ENCODE measurements at regions not wholly inside any gene's neighbourhood (a gene's known extent, or its start where the extent isn't known, plus 50 kb on each side); places are given as distances from the start of the nearest gene placed in this dataset.

DNA sequence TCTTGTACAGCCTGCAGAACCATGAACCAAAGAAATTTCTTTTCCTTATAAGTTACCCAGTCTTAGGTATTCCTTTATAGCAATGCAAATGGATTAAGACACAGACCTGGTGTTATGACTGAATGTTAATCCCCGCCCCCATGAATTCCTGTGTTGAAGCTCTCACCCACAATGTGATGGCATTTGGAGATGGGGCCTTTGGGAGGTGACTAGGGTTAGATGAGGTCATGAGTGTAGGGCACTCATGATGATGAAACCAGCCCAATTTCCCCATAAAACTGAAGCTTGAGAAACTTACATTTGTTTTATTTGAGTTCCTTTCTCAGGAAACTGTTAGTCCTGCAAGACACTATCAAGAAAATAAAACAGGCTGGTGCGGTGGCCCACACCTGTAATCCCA lies 115.8 kb upstream of the THY1 start:
- Histone ChIP-seq H3K4me1 (no peaks in the 10 kb centered on the region), H3K36me3 (no peaks in the 10 kb centered on the region), H3K27ac (no peak overlapping the region), H3K4me3 (no peak overlapping the region), H3K9me3 (no peaks in the 10 kb centered on the region), H3K27me3 (no peaks in the 10 kb centered on the region)
- intact Hi-C loops (cut with DNase I): no loop called here
- ATAC-seq: no peak
- TF ChIP-seq CTCF (IDR thresholded peaks at IDR 0.05): no peak
- no peak for FAIRE-seq
- 73 to 79% methylated on average over 2 of the region's 2 CpGs for WGBS, 2 donors
- DNase-seq: peak in 1 of 6 donors; percentile 1

GRCh38 chr11:119537306-119538253 lies 114.6 kb upstream of the THY1 start:
- H3K4me1 ChIP-seq: no peaks in the 10 kb centered on the region
- no peak overlapping the region for H3K27ac ChIP-seq
- no peaks in the 10 kb centered on the region for H3K36me3 ChIP-seq
- FAIRE-seq (no peak), ATAC-seq (no peak), DNase-seq (no peak)
- 48 to 54% methylated on average over 12 of the region's 12 CpGs for WGBS, 2 donors
- TF ChIP-seq CTCF (IDR thresholded peaks at IDR 0.05): no peak
- intact Hi-C loops (cut with DNase I): no loop called here
- no peak overlapping the region for H3K4me3 ChIP-seq
- no peaks in the 10 kb centered on the region for H3K9me3 ChIP-seq
- no peaks in the 10 kb centered on the region for H3K27me3 ChIP-seq

DNA sequence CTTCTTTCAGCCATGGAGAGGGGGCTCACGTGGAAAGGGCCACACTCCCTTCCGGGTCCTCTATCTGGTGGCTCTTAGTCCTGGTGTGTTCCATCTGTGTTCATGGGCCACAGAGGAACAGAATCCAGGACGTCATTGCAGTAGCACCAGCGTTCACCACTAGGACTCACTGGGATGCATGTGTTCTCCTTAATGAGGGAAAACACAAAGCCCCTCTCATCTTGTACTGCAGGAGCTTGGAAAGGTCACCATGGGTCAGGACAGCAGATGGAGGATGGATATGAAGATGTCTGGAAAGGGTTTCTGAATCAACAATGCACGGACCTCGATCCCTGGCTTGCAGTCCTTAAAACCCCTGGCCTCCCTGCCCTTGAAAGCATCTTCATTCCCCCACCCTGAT lies 113.8 kb upstream of the THY1 start:
- 72 to 80% methylated on average over 6 of the region's 6 CpGs for WGBS, 2 donors
- FAIRE-seq (no peak), DNase-seq (no peak), ATAC-seq (no peak)
- intact Hi-C loops (cut with DNase I): no loop called here
- no peaks in the 10 kb centered on the region for H3K36me3 ChIP-seq
- no peak overlapping the region for H3K4me3 ChIP-seq
- H3K9me3 ChIP-seq: no peaks in the 10 kb centered on the region
- H3K27ac ChIP-seq: no peak overlapping the region
- TF ChIP-seq CTCF (IDR thresholded peaks at IDR 0.05): no peak
- H3K4me1 ChIP-seq: no peaks in the 10 kb centered on the region
- H3K27me3 ChIP-seq: no peaks in the 10 kb centered on the region

DNA sequence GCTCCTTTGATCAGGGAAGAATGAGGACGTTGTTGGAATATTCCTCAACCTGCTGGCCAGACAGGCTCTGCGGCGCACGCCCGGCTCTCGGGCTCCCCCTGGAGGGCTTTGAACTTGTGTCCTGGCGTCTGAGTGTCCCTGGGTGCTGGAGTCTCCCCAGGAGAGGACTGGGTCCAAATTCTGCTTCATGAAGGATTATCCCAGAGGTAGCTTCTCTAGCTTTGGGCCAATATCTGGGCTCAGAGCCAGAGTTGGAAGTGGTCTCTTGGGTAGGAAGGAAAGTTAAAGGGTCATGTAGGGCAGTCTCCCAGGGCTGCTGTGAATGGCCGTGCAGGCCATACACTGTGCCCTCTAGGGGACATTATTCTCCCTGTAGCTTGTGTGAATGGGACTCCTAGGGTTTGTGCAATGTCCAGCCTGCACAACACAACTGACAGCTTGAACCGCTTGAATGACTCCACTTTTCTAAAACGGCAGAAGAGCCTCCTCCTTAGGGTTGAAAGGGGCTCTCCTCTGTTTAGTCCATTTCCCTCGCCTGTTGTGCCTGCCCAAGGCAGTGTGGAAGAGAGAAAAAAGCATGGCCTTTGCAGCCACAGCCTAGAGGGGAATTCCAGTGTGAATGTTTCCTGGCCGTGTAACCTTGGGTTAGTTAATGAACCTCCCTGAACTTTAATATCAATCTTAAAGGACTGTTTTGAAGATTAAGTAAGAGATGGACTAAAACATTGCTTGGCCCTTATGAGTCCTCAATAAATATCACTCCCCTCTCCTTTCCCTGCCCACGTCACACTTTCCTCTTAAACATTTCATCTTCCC lies 111.2 kb upstream of the THY1 start:
- no peaks in the 10 kb centered on the region for H3K4me1 ChIP-seq
- no peak for FAIRE-seq

More for the DNA sequence above, 111.2 kb upstream of the THY1 start:
- Histone ChIP-seq H3K36me3 (no peaks in the 10 kb centered on the region), H3K9me3 (no peaks in the 10 kb centered on the region), H3K4me3 (no peak overlapping the region), H3K27me3 (no peaks in the 10 kb centered on the region), H3K27ac (peak overlapping the region in 1 of 4 donors; percentile 9)
- peak; percentile 86 to 95 (median 94) for ATAC-seq
- peak; percentile 80 to 94 (median 88) for TF ChIP-seq CTCF (IDR thresholded peaks at IDR 0.05)
- WGBS, 2 donors: 24 to 30% methylated on average over 13 of the region's 13 CpGs
- intact Hi-C loops (cut with DNase I): no loop called here
- DNase-seq: peak; percentile 59 to 95 (median 80)

Data from pancreas (tissue), 10 donors.